GM19035 (cell line): ENCODE measurements at regions not wholly inside any gene's neighbourhood (a gene's known extent, or its start where the extent isn't known, plus 50 kb on each side); places are given as distances from the start of the nearest gene placed in this dataset.
"Not testable (repeated sequence)": the region's sequence is repeated elsewhere in the genome, so short reads cannot be mapped to it uniquely, and the experiment has no call there.

Experiments
- ATAC-seq: cut with Tn5 transposase; IDR thresholded peaks from one replicate; pipeline ENCODE4 v1.9.1; 2021; ENCODE audit not compliant: unreplicated experiment

DNA sequence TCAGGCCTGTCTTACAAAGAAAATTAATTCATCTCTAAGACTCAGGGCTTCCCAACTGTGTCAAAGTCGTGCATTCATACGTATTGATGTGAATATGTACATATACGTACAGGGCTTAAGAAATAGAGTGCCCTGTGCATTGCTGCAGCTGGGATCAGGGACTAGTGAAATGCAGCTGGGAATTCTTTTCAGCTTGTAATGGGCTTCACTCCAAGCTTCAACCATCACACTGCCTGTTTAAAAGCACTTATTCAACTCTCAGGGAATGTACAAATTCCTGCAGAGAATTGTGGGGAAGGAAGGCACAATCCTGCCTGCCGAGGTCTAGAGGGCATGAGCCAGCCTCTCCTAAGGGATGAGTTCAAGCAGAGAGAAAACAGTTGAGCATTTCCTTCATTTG is 59.6 kb upstream of the MAN2A1 start:
- no peak for ATAC-seq

- no peak for ATAC-seq
Measured at GRCh38 chr5:109628591-109628990, 61.1 kb upstream of the MAN2A1 start.

GRCh38 chr5:109621266-109621665 is 68.5 kb upstream of the MAN2A1 start:
- not testable (repeated sequence) for ATAC-seq

DNA sequence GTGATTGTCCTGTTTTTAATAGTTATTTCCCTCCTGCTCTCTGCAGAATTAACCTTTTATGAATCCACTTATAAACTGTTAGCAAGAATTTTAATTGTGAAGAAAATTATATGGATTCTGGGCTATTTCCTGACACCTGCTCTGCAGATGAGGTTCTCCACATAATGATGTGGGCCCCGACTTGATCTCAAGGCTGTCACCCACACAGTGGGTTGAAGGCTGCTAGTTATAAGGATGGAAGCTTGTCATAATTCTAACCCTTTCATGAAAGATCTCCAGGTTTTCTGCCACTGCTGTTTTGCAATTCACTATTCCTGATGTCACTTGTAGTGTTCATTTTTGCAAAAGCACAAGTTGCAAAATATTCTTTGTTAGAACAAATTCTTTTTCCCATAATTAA is 69.1 kb upstream of the MAN2A1 start:
- no peak for ATAC-seq

GRCh38 chr5:109619606-109620005 is 70.1 kb upstream of the MAN2A1 start:
- no peak for ATAC-seq

DNA sequence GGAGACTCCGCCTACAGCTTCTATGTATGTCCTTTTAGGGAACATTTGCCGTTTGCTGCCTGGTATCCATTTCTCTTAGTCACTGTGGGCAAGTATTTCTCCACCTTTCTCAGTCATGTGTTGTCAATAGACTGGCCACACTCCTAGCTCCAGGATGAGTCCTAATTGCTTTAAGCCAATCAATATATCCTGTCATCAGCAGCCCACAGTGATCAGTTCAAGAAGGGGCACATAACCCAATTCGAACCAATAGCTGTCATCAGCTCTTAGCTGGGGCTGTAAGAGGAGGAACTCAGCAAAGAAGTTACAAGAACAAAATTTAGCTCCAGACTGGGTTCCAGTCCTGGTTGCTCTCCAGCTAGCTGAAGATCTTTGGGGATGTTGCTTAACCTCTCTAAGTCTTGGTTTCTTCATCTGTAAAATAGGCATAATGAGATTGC is 70.7 kb upstream of the MAN2A1 start:
- no peak for ATAC-seq

GRCh38 chr5:109614981-109615380 is 74.7 kb upstream of the MAN2A1 start:
- no peak for ATAC-seq

DNA sequence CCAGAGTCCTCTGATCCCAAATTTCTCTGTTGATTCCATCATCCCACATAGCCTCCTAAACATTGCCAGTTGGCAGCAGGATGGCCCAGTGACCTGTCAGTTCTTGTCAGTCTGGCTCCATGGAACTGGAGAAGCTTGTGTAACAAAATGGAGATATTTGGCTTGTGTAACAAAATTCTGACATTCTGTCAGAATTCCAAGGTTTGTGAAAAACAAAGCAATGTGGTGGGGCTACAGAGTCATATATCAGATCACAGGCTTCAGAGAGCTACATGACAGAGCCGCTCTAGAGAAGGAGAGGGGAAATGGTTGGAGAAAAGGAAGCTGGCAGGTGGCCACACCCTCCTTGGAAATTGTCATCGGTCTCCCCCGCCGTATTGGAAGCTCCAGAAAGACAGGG is 75.4 kb upstream of the MAN2A1 start:
- no peak for ATAC-seq

DNA sequence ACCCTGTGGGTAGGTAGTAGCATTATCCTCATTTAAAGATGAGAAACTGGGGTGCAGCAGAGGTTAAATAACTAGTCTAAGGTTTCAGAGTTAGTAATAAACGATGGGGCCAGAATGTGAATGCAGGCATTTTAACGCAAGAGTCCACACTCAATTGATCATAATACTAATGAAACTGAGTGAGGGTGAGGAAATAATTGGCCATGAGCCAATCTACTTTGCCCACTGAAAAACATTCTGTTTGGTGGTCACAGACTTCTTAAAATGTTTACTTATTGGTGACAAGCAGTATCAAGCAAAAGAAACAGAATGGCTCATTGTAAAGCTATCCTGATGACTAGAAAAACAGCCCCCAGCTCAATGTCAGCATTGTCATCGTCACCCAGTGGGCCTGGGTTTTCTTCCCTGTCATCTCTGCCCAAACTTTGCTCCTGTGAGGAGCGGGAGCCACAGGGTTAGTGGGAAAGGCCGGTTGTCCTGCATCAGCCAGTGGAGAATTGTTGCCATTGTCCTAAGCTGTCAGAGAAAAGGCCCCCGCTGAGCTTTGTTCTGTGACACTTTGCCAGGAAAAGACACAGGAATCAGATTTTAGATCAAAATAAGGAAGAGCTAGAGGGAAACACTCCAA is 77.3 kb upstream of the MAN2A1 start:
- no peak for ATAC-seq

DNA sequence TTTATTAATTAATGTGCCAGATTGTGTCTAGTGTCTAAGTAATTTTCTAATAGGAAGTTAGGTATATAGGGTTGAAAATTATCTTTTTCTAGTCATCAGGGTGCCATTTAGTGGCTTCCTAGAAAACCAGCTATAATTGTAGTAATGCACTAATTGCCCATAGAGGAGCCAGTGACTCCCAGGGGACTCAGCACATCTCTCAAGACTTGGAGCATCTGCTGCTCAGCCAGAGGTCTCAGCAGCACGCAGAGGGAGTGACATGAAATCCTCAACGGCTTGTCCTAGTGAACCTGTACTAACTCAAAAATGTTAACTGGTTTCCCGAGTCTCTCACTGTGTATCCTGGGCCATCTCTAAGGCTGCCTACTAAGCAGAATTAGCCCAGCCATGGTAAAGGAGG is 78.2 kb upstream of the MAN2A1 start:
- no peak for ATAC-seq

GRCh38 chr5:109611061-109611460 is 78.7 kb upstream of the MAN2A1 start:
- ATAC-seq, result no peak

GRCh38 chr5:109610581-109610980 is 79.1 kb upstream of the MAN2A1 start:
- ATAC-seq, result no peak

GRCh38 chr5:109605207-109605730 is 84.5 kb upstream of the MAN2A1 start:
- no peak for ATAC-seq

DNA sequence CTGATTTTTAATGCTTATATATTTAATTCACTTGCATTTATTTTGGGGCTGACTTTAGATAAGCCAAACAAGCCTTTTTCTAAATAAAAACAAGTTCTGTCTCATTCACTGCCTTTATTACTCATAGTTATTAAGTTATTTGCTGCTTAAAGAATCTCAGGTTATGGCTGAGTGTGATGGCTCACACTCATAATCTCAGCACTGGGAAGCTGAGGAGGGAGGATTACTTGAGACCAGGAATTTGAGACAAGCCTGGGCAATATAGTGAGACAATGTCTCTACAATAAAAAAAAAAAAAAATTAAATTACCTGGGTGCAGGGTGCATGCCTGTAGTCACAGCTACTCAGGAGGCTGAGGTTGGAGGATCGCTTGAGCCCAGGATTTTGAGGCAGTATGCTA is 85.0 kb upstream of the MAN2A1 start:
- ATAC-seq, result no peak

GRCh38 chr5:109601736-109602135 is 88.0 kb upstream of the MAN2A1 start:
- no peak for ATAC-seq

DNA sequence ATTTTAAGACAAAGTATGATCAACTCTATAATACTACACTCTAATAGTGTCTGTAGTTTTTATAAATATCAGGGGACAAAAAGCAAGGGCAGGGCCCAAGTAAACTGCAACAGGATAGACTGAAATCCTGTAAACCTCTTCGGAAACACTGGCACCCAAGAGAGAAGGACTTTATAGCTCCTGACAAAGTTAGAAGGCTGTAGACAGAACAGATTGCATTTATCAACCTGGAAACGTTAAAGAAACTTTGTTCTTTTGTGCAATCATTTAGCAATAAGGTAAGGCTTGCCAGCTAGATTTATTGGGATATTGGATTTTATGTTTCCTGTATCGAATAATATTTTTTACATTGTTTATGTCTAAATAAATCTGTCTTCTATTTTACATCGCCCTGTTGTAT is 91.8 kb upstream of the MAN2A1 start:
- no peak for ATAC-seq

DNA sequence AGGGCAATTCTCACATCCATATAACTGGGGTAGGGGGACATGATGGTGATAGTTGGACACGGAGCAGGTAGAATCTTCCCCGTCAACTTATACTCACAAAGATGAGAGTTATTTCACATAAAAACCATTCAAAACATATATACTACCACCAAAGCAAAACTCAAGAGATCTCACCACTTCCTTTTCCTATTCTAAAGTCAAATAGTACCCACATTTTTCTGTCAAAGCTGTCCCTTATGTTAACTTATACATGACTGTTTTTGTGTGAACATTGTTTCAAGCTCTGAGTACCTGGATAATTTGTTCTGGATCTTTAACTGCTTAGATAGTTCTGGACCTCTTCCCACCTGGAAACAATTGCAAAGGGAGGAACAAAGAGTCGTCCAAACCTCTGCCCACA is 95.5 kb upstream of the MAN2A1 start:
- no peak for ATAC-seq

DNA sequence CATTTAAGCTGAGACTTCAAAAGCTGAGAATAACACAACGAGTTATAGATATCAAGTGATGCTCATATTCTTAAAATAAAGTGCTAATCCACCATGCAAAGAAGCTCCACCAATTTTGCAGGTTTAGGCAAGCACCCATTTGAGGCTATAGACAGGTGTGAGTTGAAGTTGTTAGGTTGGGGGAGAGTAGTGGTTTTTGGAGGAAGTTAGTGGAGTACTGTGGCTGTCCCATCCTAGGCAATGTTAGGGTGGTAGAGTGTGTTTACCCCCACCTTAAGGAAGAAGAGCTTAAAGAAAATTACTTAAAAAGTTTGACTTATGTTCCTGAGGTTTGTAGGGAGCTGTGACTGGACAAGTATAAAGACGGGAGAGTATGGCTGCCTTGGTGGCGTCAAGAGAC is 98.9 kb upstream of the MAN2A1 start:
- no peak for ATAC-seq

DNA sequence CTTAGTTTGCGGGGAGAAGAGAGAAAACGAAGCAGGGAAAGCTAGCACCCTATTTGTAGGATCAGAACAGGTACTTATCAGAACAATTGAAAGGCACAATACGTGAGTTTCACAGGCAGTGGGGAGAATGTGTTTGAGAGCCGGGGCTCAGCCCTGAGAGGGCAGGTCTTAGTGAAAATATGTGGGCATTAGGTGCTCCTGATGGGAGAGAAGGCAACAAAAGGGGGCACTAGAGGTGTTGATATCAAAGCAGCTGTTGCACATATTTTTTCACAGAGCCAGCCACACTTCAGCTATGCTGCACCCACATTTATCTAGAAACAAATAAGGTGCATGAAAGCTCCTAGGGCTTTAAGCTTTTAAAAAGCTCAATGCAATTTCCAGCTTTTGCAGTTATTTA is 99.7 kb upstream of the MAN2A1 start:
- no peak for ATAC-seq

DNA sequence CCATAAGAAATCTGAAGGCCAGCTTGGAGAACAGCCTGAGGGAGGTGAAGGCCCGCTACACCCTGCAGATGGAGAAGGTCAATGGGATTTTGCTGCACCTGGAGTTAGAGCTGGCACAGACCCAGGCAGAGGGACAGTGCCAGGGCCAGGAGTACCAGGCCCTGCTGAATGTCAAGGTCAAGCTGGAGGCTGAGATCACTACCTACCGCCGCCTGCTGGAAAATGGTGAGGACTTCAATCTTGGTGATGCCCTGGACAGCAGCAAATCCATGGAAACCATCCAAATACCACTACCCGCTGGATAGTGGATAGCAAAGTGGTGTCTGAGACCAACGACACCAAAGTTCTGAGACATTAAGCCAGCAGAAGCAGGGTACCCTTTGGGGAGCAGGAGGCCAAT is 100.5 kb upstream of the MAN2A1 start:
- ATAC-seq, result no peak

DNA sequence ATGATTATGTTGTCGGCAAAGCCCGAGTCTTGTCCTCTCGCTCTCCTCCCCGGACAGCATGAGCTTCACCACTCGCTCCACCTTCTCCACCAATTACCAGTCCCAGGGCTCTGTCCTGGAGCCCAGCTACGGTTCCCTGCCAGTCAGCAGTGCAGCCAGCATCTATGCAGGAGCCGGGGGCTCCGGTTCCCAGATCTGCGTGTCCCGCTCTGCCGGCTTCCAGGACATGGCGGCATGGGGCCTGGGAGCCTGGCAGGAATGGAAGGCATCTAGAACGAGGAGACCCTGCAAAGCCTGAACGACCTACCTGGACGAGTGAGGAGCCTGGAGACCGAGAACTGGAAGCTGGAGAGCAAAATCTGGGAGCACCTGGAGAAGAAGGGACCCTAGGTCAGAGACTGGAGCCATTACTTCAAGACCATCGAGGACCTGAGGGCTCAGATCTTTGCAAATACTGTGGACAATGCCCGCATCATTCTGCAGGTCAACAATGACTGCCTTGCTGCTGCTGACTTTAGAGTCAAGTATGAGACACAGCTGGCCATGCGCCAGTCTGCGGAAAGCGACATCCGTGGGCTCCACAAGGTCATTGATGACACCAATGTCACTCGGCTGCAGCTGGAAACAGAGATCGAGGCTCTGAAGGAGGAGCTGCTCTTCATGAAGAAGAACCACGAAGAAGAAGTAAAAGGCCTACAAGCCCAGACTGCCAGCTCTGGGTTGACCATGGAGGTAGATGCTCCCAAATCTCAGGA is 101.3 kb upstream of the MAN2A1 start:
- ATAC-seq, result no peak

- no peak for ATAC-seq
Measured at GRCh38 chr5:109584986-109585599, 104.6 kb upstream of the MAN2A1 start.
